NAMALWA (cell line): ENCODE measurements at regions not wholly inside any gene's neighbourhood (a gene's known extent, or its start where the extent isn't known, plus 50 kb on each side); places are given as distances from the start of the nearest gene placed in this dataset.

ENCODE experiments used
- DNase-seq: peaks from one replicate; pipeline ENCODE4 v3.0.0-alpha.2; 2015; ENCODE audit warnings: low spot score

GRCh38 chr7:145645135-145645515 lies 471.5 kb upstream of the CNTNAP2 start:
- DNase-seq, result no peak

GRCh38 chr7:145644426-145645134 lies 472.0 kb upstream of the CNTNAP2 start:
- no peak for DNase-seq

GRCh38 chr7:145643981-145644380 lies 472.6 kb upstream of the CNTNAP2 start:
- no peak for DNase-seq

- DNase-seq, result no peak
Observed at GRCh38 chr7:145633513-145633912, 483.1 kb upstream of the CNTNAP2 start.

- no peak for DNase-seq
Observed at GRCh38 chr7:145624618-145625017, 492.0 kb upstream of the CNTNAP2 start.

GRCh38 chr7:145605963-145606362 lies 510.6 kb upstream of the CNTNAP2 start:
- DNase-seq, result no peak

GRCh38 chr7:145599376-145599775 lies 517.2 kb upstream of the CNTNAP2 start:
- no peak for DNase-seq

GRCh38 chr7:145584401-145584800 lies 532.2 kb upstream of the CNTNAP2 start:
- no peak for DNase-seq

GRCh38 chr7:145582742-145583303 lies 533.8 kb upstream of the CNTNAP2 start:
- no peak for DNase-seq

GRCh38 chr7:145557805-145558204 lies 558.8 kb upstream of the CNTNAP2 start:
- DNase-seq, result no peak

- no peak for DNase-seq
Observed at GRCh38 chr7:145543242-145543641, 573.4 kb upstream of the CNTNAP2 start.

- no peak for DNase-seq
Observed at GRCh38 chr7:145539910-145540309, 576.7 kb upstream of the CNTNAP2 start.

GRCh38 chr7:145534301-145534700 lies 582.3 kb upstream of the CNTNAP2 start:
- DNase-seq, result no peak

GRCh38 chr7:145520284-145520683 lies 596.3 kb upstream of the CNTNAP2 start:
- DNase-seq, result no peak

GRCh38 chr7:145511004-145511403 lies 605.6 kb upstream of the CNTNAP2 start:
- DNase-seq, result no peak

- no peak for DNase-seq
Observed at GRCh38 chr7:145497911-145498525, 618.6 kb upstream of the CNTNAP2 start.

- no peak for DNase-seq
Observed at GRCh38 chr7:145490356-145490755, 626.2 kb upstream of the CNTNAP2 start.

- no peak for DNase-seq
Observed at GRCh38 chr7:145489609-145490008, 627.0 kb upstream of the CNTNAP2 start.

GRCh38 chr7:145488816-145489215 lies 627.8 kb upstream of the CNTNAP2 start:
- no peak for DNase-seq

- no peak for DNase-seq
Observed at GRCh38 chr7:145481985-145482384, 634.6 kb upstream of the CNTNAP2 start.

GRCh38 chr7:145478541-145478940 lies 638.1 kb upstream of the CNTNAP2 start:
- DNase-seq, result no peak

- DNase-seq, result no peak
Observed at GRCh38 chr7:145474009-145474686, 638.3 kb upstream of the TPK1 start.

GRCh38 chr7:145471883-145472282 lies 636.0 kb upstream of the TPK1 start:
- DNase-seq, result no peak
